Trophoblast cell (in vitro differentiated cells and primary cell): ENCODE measurements at regions not wholly inside any gene's neighbourhood (a gene's known extent, or its start where the extent isn't known, plus 50 kb on each side); places are given as distances from the start of the nearest gene placed in this dataset.

Source experiments
- DNase-seq, 2 donors: peaks; one replicate each; pipeline ENCODE4 v3.0.0-alpha.2; 2016
- H2AFZ ChIP-seq: 2 replicates; pipeline ENCODE4 v1.6.1; 2013; ENCODE audit warnings: low read length, moderate library complexity, mild to moderate bottlenecking; ENCODE audit not compliant: insufficient read depth, poor library complexity
- H2AK5ac ChIP-seq: 2 replicates; pipeline ENCODE4 v1.6.1; 2013; ENCODE audit warnings: mild to moderate bottlenecking, low read length
- H2BK120ac ChIP-seq: 2 replicates; pipeline ENCODE4 v1.6.1; 2013; ENCODE audit warnings: low read length, mild to moderate bottlenecking, moderate library complexity; ENCODE audit not compliant: insufficient read depth, poor library complexity
- H2BK12ac ChIP-seq: 2 replicates; pipeline ENCODE4 v1.6.1; 2013; ENCODE audit warnings: mild to moderate bottlenecking, low read length, moderate library complexity
- H2BK5ac ChIP-seq: 2 replicates; pipeline ENCODE4 v1.6.1; 2013; ENCODE audit warnings: low read length, low read depth, moderate library complexity, mild to moderate bottlenecking; ENCODE audit not compliant: poor library complexity
- H3K14ac ChIP-seq: 2 replicates; pipeline ENCODE4 v1.6.1; 2013; ENCODE audit warnings: mild to moderate bottlenecking, low read length
- H3K18ac ChIP-seq: 2 replicates; pipeline ENCODE4 v1.6.1; 2013; ENCODE audit warnings: mild to moderate bottlenecking, low read length
- H3K23ac ChIP-seq: 2 replicates; pipeline ENCODE4 v1.6.1; 2013; ENCODE audit warnings: low read length
- H3K27ac ChIP-seq: 2 replicates; pipeline ENCODE4 v1.5.1; 2013; ENCODE audit warnings: low read depth, mild to moderate bottlenecking, inconsistent platforms, low read length, moderate library complexity
- H3K27me3 ChIP-seq: 2 replicates; pipeline ENCODE4 v1.6.1; 2013; ENCODE audit warnings: inconsistent platforms, mild to moderate bottlenecking, low read length, moderate library complexity; ENCODE audit not compliant: insufficient read depth
- H3K36me3 ChIP-seq, 2 experiments: 1 replicate in 1 of 2; 2 replicates in 1 of 2; pipeline ENCODE4 v1.6.1; 2013; ENCODE audit warnings: low read length in 2 of 2, mild to moderate bottlenecking in 2 of 2, moderate library complexity in 1 of 2; ENCODE audit not compliant: insufficient read depth in 2 of 2, control insufficient read depth in 1 of 2
- H3K4ac ChIP-seq: 2 replicates; pipeline ENCODE4 v1.6.1; 2013; ENCODE audit warnings: low read depth, mild to moderate bottlenecking, low read length, moderate library complexity
- H3K4me1 ChIP-seq, 2 experiments: 1 replicate in 1 of 2; 2 replicates in 1 of 2; pipeline ENCODE4 v1.6.1; 2013; ENCODE audit warnings: low read length in 2 of 2, mild to moderate bottlenecking in 2 of 2, moderate library complexity in 1 of 2; ENCODE audit not compliant: insufficient read depth in 2 of 2, control insufficient read depth in 1 of 2
- H3K4me2 ChIP-seq: 2 replicates; pipeline ENCODE4 v1.6.1; 2013; ENCODE audit warnings: inconsistent platforms, mild to moderate bottlenecking, low read length, moderate library complexity
- H3K4me3 ChIP-seq: 2 replicates; pipeline ENCODE4 v1.5.1; 2013; ENCODE audit warnings: mild to moderate bottlenecking, low read depth, low read length, inconsistent platforms
- H3K79me1 ChIP-seq: one replicate; pipeline ENCODE4 v1.6.1; 2013; ENCODE audit warnings: low read length
- H3K79me2 ChIP-seq: 2 replicates; pipeline ENCODE4 v1.6.1; 2013; ENCODE audit warnings: low read length, mild to moderate bottlenecking; ENCODE audit not compliant: control insufficient read depth, insufficient read depth, poor library complexity
- H3K9ac ChIP-seq: 2 replicates; pipeline ENCODE4 v1.6.1; 2013; ENCODE audit warnings: mild to moderate bottlenecking, low read length
- H3K9me3 ChIP-seq: 2 replicates; pipeline ENCODE4 v1.6.1; 2013; ENCODE audit warnings: low read depth, mild to moderate bottlenecking, control low read depth, inconsistent platforms, low read length; ENCODE audit not compliant: insufficient read depth
- H4K12ac ChIP-seq: 2 replicates; pipeline ENCODE4 v1.6.1; 2013; ENCODE audit warnings: low read depth, mild to moderate bottlenecking, low read length, moderate library complexity
- H4K8ac ChIP-seq: 2 replicates; pipeline ENCODE4 v1.6.1; 2013; ENCODE audit warnings: low read depth, mild to moderate bottlenecking, low read length, moderate library complexity
- H4K91ac ChIP-seq: one replicate; pipeline ENCODE4 v1.6.1; 2013; ENCODE audit warnings: low read depth, mild to moderate bottlenecking, low read length, moderate library complexity
- WGBS: extraction: QIAGEN DNeasy Blood & Tissue Kit; methylation state at CpG from one replicate; pipeline ENCODE4 v1.1.7; 2013; ENCODE audit warnings: missing lambda C conversion rate; ENCODE audit not compliant: insufficient read length, insufficient coverage; ENCODE audit errors: extremely low coverage; 5-methylcytosine and 5-hydroxymethylcytosine counted together

GRCh38 chr10:100655760-100656421 is 89.5 kb upstream of the PAX2 start:
- DNase-seq = no peak
- Histone ChIP-seq H2BK12ac (no peak overlapping the region), H3K79me2 (no peaks in the 10 kb centered on the region), H4K8ac (no peak overlapping the region), H3K79me1 (no peaks in the 10 kb centered on the region), H3K4me1 (peaks cover 2% of the 10 kb centered on the region in 2 experiments), H3K18ac (no peak overlapping the region), H4K12ac (no peak overlapping the region), H3K4ac (no peak overlapping the region), H2AFZ (no peak overlapping the region), H2AK5ac (no peak overlapping the region), H4K91ac (no peak overlapping the region), H3K36me3 (no peaks in the 10 kb centered on the region), H2BK5ac (no peak overlapping the region), H3K14ac (no peak overlapping the region), H3K4me3 (no peak overlapping the region), H3K27me3 (peaks cover 74% of the 10 kb centered on the region), H3K27ac (no peak overlapping the region), H3K9ac (no peak overlapping the region), H3K23ac (no peak overlapping the region), H2BK120ac (no peak overlapping the region), H3K4me2 (no peak overlapping the region), H3K9me3 (peaks cover 10% of the 10 kb centered on the region)
- no CpG with 5 or more reads among the region's 45 CpGs for WGBS

- WGBS = no CpG with 5 or more reads among the region's 34 CpGs
Observed at GRCh38 chr10:100656454-100656853, 88.9 kb upstream of the PAX2 start.

DNA sequence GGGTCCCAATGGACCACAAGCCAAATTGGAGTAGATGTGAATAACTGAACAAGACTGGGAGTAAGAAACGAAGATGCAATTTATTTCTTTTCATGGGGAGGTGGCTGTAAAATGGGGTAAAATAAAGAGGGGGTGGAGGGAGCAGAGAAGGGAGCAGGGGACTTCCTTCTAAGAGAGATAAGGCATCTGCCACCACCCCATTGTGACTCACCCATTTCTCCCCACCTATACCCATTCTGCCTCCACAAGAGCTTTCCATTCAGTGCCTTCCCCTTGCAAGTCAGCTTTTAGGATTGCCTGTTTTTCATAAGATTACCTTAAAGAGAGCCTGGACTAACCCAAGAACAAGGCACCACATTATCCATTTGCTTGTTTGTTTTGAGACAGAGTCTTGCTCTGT is 87.1 kb upstream of the PAX2 start:
- WGBS = no CpG with 5 or more reads among the region's 1 CpG

More at GRCh38 chr10:100656454-100656853, 88.9 kb upstream of the PAX2 start:
- Histone ChIP-seq H3K4me3 (no peak overlapping the region), H3K9me3 (peaks cover 10% of the 10 kb centered on the region), H2BK5ac (no peak overlapping the region), H3K23ac (no peak overlapping the region), H3K36me3 (no peaks in the 10 kb centered on the region), H3K4me1 (peaks cover 2% of the 10 kb centered on the region in 2 experiments), H3K79me2 (no peaks in the 10 kb centered on the region), H4K8ac (no peak overlapping the region), H3K9ac (no peak overlapping the region), H2BK120ac (no peak overlapping the region), H2BK12ac (no peak overlapping the region), H3K14ac (no peak overlapping the region), H3K27ac (no peak overlapping the region), H3K79me1 (no peaks in the 10 kb centered on the region), H2AFZ (no peak overlapping the region), H3K4me2 (peak overlapping the region; percentile 39), H3K4ac (no peak overlapping the region), H2AK5ac (no peak overlapping the region), H4K12ac (no peak overlapping the region), H3K18ac (no peak overlapping the region), H4K91ac (no peak overlapping the region), H3K27me3 (peaks cover 77% of the 10 kb centered on the region)
- peak; percentile 13 to 31 for DNase-seq

GRCh38 chr10:100659361-100660098 is 85.9 kb upstream of the PAX2 start:
- H3K4me3 ChIP-seq = no peak overlapping the region
- no peak overlapping the region for H4K8ac ChIP-seq
- H3K36me3 ChIP-seq = no peaks in the 10 kb centered on the region
- H3K4me2 ChIP-seq = no peak overlapping the region
- H3K18ac ChIP-seq = no peak overlapping the region
- H4K12ac ChIP-seq = no peak overlapping the region
- H2AFZ ChIP-seq = no peak overlapping the region
- no peak overlapping the region for H2AK5ac ChIP-seq
- H3K79me1 ChIP-seq = no peaks in the 10 kb centered on the region
- no peak overlapping the region for H4K91ac ChIP-seq
- WGBS = no CpG with 5 or more reads among the region's 50 CpGs
- H2BK5ac ChIP-seq = no peak overlapping the region
- H3K79me2 ChIP-seq = no peaks in the 10 kb centered on the region
- DNase-seq = no peak
- H3K4me1 ChIP-seq = peaks cover under 1 to 2% of the 10 kb centered on the region in 2 experiments
- peaks cover 4% of the 10 kb centered on the region for H3K9me3 ChIP-seq
- no peak overlapping the region for H3K4ac ChIP-seq
- H3K9ac ChIP-seq = no peak overlapping the region
- no peak overlapping the region for H3K27ac ChIP-seq
- no peak overlapping the region for H2BK12ac ChIP-seq
- no peak overlapping the region for H2BK120ac ChIP-seq
- peaks cover 58% of the 10 kb centered on the region for H3K27me3 ChIP-seq
- H3K14ac ChIP-seq = no peak overlapping the region
- no peak overlapping the region for H3K23ac ChIP-seq

More for the DNA sequence above, 87.1 kb upstream of the PAX2 start:
- no peak overlapping the region for H2BK120ac ChIP-seq
- H3K4me2 ChIP-seq = no peak overlapping the region
- H3K18ac ChIP-seq = no peak overlapping the region
- no peak overlapping the region for H4K8ac ChIP-seq
- no peak overlapping the region for H3K4ac ChIP-seq
- H4K12ac ChIP-seq = no peak overlapping the region
- peaks cover 69% of the 10 kb centered on the region for H3K27me3 ChIP-seq
- H3K79me2 ChIP-seq = no peaks in the 10 kb centered on the region
- no peak overlapping the region for H3K23ac ChIP-seq
- peaks cover 2% of the 10 kb centered on the region in 2 experiments for H3K4me1 ChIP-seq
- no peak overlapping the region for H2BK12ac ChIP-seq
- no peak overlapping the region for H3K9ac ChIP-seq
- no peak overlapping the region for H2BK5ac ChIP-seq
- no peaks in the 10 kb centered on the region for H3K79me1 ChIP-seq
- no peak overlapping the region for H2AFZ ChIP-seq
- no peak for DNase-seq
- no peak overlapping the region for H2AK5ac ChIP-seq
- no peak overlapping the region for H4K91ac ChIP-seq
- H3K27ac ChIP-seq = no peak overlapping the region
- peaks cover 4% of the 10 kb centered on the region for H3K9me3 ChIP-seq
- no peak overlapping the region for H3K14ac ChIP-seq
- no peaks in the 10 kb centered on the region for H3K36me3 ChIP-seq
- no peak overlapping the region for H3K4me3 ChIP-seq
